HG02943 (cell line): ENCODE measurements at regions not wholly inside any gene's neighbourhood (a gene's known extent, or its start where the extent isn't known, plus 50 kb on each side); places are given as distances from the start of the nearest gene placed in this dataset.
"Not testable (repeated sequence)": the region's sequence is repeated elsewhere in the genome, so short reads cannot be mapped to it uniquely, and the experiment has no call there.

Source experiments
- ATAC-seq: cut with Tn5 transposase; IDR thresholded peaks from one replicate; pipeline ENCODE4 v1.9.1; 2021; ENCODE audit warnings: mild to moderate bottlenecking, low read depth, moderate library complexity; ENCODE audit not compliant: unreplicated experiment

DNA sequence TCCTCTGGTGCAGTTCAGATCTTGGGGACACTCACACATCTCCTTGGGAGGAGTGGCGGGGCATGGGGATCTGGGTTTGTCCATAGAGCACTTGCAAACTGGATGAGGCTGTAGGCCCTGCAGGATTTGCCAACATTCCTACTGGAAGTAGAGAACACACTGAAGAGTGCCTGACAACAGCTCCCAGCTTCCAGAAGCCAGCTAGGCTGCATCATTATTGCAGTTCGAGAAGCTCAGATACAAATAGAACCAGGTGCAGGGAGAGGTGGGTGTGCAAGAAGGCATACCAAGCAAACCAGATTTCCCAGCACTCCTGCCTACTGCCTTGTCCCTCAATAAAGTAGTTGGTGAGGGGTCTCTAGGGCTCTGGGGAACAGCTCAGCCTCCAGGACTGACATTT, 52.5 kb downstream of the RHOB start:
- no peak for ATAC-seq

GRCh38 chr2:20501974-20502373, 55.1 kb downstream of the RHOB start:
- no peak for ATAC-seq

DNA sequence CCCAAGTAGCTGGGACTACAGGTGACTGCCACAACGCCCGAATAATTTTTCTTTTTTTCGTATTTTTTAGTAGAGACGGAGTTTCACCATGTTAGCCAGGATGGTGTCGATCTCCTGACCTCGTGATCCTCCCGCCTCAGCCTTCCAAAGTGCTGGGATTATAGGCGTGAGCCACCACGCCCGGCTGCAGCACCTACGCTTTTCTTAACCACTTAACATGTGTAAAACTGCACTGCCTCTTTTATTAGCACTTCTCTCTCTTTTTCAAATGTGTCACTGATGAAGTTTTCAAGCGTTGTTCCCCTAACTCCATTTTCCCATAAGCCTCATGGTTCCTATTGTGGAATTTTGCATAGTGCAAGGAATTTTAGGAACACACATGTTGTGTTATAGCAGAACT, 55.6 kb downstream of the RHOB start:
- ATAC-seq: not testable (repeated sequence)

- ATAC-seq: no peak
Observed at GRCh38 chr2:20504174-20504573, 57.3 kb downstream of the RHOB start.

- no peak for ATAC-seq
Observed at GRCh38 chr2:20506201-20506685, 59.4 kb downstream of the RHOB start.

DNA sequence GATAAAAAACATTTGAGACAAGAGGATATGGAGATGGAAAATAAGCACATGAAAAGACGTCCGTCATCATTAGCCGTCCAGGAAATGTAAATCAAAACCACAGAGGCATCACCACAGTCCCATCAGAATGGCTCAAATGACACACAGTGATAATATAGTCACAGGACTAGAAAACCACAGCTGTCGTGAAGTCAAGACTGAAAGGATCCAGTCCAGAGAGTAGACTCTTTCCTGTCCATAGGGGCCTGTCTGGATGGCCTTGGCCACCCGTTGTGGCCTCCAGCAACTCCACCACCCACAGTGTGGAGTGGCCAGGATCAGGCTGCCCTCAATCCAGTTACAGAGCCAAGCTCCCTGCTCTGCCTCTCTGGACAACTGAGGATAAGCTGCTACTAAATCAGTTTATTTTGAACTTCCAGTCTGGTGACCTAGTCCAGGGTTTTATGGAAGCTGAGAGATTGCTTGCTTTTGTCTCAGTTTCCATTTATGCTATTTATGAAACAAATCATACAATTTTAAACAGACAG, 60.4 kb downstream of the RHOB start:
- ATAC-seq: peak; percentile 94

- ATAC-seq: no peak
Observed at GRCh38 chr2:20507711-20508110, 60.8 kb downstream of the RHOB start.

GRCh38 chr2:20509301-20509769, 62.5 kb downstream of the RHOB start:
- no peak for ATAC-seq

DNA sequence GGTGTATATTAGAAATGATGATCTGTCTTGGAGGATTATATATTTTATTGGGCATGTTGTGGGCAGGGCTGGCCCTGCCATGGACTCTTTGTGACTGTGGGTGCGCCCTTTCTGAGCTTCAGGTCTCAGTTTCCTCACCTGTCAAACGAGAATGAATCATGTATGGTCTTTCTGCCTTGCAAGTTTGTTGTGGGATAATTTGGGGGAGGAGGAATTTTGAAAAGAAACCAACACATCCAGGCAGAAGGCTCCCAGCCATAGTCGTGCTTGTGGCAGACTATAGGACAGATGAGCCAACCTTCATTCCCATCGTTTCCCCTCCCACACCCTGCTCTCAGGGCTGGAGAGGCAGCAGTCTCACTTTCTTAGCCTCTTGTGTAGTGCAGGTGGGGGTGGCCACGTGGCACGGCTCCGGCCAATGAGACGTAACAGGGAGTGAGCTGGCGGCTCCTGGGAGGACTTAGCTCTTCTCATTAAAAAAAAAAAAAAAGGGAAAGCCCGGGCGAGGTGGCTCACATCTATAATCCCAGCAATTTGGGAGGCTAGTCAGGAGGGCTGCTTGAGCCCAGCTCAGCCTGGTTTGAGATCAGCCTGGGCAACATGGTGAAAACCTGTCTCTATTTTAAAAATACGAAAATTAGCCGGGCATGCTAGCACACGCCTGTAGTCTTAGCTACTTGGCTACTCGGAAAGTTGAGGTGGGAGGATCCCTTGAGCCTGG, 63.1 kb downstream of the RHOB start:
- no peak for ATAC-seq

DNA sequence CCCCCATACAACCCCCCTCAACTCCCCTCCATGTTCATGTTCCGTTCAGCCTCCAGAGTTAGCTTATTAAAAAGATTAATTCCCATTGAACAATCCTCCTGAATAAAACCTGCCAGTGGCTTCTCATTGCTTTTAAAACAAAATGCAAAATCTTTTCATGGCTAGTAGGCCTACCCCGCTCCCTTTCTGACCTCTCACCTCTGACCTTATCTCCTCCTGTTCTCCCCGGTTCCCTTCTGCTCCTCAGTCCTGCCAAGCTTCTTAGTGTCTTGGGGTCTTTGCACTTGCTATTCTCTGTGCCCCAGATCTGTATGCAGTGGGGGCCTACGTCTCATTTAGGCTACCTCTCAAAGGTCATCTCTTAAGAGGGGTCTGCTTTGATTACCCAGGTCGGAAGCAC, 64.3 kb downstream of the RHOB start:
- ATAC-seq: no peak

- no peak for ATAC-seq
Observed at GRCh38 chr2:20512061-20512605, 65.3 kb downstream of the RHOB start.

DNA sequence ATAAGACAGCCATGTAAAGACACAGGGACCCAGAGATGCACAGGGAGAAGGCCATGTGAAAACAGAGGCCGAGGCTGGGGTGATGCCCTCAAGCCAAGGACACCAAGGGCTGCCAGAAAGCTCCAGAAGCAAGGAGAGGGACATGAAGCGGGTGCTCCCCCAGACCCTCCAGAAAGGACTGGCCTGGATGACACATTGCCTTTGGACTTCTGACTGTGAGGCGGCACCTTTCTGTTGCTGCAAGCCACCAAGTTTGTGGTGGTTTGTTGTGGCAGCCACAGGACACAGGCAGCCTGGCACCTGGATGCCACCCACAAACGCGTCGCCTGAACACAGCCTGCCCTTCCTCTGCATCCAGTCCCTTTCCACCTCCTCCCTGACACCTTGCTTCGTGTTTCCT, 67.1 kb downstream of the RHOB start:
- no peak for ATAC-seq

- ATAC-seq: no peak
Observed at GRCh38 chr2:20514596-20515269, 67.9 kb downstream of the RHOB start.

DNA sequence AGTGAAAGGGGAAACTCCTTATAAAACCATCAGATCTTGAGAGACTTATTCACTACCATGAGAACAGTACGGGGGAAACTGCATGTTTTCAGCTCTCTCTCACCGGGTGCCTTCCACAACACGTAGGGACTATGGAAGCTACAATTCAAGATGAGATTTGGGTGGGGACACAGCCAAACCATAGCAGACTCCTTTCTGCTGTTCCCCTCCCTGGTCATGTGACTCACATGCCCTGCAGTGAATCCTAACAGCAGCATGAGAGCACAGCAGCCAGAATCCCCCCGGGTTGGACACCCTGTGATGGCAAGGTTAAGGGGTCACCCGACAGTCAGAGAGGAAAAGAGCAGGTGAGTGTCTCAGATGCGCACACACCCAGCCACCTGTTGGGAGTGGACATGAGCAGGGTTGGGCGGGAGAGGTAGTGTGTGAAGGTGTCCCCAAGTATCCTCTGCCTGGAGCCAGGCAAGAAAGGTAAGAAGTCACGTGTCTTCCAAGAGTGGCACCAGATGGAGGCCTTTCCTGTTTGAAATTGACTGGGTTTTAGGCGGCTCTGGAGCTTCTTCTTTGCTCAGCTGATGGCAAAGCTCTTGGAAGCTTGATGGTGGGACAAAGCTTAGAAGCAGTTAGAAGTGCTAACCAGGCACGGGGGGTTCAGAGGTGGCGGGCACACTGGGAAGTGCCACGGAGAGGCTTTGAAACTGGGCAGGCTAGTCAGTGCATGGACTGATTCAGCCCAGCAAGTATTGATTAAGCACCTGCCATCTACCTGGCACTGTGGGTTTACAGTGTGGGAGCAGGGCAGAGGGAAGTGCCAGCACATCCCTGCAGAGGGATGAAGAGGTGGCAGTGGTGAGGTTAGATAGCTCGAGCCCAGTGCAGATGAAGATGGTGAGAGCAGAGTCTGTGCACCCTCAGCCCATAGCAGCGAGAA, 68.7 kb downstream of the RHOB start:
- no peak for ATAC-seq

GRCh38 chr2:20516291-20516645, 69.4 kb downstream of the RHOB start:
- ATAC-seq: no peak

DNA sequence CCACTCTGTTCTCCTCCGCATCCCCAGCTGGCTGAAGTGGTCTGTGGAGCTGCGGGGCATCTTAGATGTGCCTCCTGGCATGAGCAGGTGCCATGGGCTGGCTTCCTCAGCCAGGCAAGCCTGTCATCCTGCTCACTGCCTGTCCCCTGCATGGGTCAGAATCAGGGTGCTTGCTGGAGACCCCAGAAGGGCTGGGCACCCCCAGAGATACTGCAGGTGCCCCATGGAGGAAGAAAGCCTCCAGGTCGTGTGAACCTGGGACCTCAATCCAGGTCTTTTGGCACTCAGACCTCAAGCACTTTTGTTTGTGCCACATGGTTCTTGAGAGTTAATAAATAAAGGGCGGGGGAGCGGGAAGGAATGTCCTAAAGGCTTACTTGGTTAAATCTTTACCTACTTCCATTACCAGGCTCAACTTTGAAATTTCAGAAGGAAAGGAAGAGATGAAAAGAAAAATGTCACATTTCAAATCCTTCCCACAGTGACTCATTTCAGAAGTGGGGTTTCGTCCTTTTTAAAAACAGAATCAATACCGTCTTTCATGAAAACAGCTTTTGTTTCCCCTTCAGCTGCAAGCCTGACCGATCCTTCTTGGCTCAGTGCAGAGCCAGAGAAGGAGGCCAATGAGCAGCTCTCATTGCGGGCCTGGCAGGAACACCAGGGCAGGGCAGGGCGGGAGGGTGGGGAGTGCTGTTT, 69.9 kb downstream of the RHOB start:
- peak; percentile 81 for ATAC-seq

DNA sequence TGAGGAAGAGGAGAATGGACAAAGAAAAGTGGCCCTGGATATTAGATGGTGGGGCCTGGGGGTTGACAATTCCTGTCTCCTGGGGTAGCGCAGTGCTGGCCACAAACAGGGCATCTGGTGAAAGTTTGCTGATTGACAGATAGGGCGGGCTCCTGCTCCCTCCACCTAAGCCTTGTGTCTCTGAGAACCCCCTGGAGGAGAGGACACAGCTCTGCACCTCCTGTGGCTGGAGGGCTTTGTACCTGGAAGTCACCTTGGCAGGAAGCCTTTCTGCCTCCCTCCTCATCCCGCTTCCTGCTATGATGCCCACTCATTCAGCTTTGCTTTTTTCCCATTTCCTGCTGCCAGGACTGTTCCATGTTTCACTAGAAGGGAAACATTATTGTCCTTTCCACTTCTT, 72.4 kb downstream of the RHOB start:
- no peak for ATAC-seq

GRCh38 chr2:20520128-20520527, 73.3 kb downstream of the RHOB start:
- no peak for ATAC-seq

DNA sequence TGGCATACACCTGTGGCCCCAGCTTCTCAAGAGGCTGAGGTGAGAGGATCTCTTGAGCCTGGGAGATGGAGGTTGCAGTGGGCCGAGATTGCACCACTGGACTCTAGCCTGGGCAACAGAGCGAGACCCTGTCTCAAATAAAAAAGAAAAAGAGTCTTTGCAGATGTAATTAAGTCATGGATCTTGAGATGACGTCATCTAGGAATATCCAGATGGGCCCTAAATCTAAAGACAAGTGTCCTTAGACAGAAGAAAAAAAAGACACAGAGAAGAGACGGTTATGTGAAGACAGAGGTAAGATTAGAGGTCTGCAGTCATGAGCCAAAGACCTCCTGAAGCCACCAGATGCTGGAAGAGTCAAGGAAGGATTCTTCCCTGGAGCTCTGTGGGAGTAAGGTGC, 74.3 kb downstream of the RHOB start:
- no peak for ATAC-seq

DNA sequence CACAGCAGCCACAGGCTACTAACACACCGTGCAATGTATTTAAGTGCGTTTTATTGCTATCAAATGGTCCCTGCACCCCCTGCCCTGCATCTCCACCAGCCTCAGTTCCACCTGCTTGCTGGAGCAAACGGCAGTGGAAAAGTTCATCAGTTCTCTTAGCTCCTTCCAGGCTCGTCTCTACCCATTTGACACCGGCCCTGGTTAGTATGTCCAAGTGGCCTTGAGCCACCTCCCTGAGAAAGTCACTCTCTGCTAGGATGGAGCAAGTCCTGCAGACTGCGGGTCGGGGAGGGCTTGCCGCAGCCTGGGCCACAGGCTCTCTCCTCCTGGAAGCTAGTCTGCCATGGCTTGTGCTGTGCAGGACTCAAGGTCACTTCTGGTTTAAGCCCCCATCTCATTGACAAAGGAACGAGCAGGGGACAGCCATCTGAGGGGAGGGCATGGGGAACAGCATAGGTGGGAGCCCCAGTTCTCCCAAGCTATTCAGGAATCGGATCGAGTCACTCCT, 74.9 kb downstream of the RHOB start:
- ATAC-seq: no peak
